Stomach (tissue), 8 donors: ENCODE measurements at regions not wholly inside any gene's neighbourhood (a gene's known extent, or its start where the extent isn't known, plus 50 kb on each side); places are given as distances from the start of the nearest gene placed in this dataset.
"Not testable (repeated sequence)": the region's sequence is repeated elsewhere in the genome, so short reads cannot be mapped to it uniquely, and the experiment has no call there.

Source experiments
- DNase-seq, 2 donors: peaks; one replicate each; pipeline versions ENCODE4 v3.0.0 to v3.0.0-alpha.2; 2013 to 2019
- H3K27ac ChIP-seq, 5 donors: fragments of 200-600 bp in 4 of 5; sonication (generic) in 4 of 5; one replicate each; pipeline ENCODE4 v1.5.1; 2013 to 2019; ENCODE audit warnings: mild to moderate bottlenecking in 1 of 5, moderate library complexity in 1 of 5
- H3K27me3 ChIP-seq, 3 donors: fragments of 200-600 bp; sonication (generic); one replicate each; pipeline ENCODE4 v1.5.1; 2017 to 2019; ENCODE audit warnings: mixed run types in 1 of 3
- H3K36me3 ChIP-seq, 4 donors: fragments of 200-600 bp; sonication (generic); 1 replicate in 3 of 4; 2 replicates in 1 of 4; pipeline ENCODE4 v1.5.1; 2016 to 2019
- H3K4me1 ChIP-seq, 4 donors: fragments of 200-600 bp; sonication (generic); one replicate each; pipeline ENCODE4 v1.5.1; 2016 to 2019
- H3K4me3 ChIP-seq, 4 donors: fragments of 200-600 bp; sonication (generic) in 3 of 4; one replicate each; pipeline ENCODE4 v1.5.1; 2016 to 2019; ENCODE audit warnings: mild to moderate bottlenecking in 1 of 4
- H3K9me3 ChIP-seq, 4 donors: fragments of 200-600 bp; sonication (generic); one replicate each; pipeline ENCODE4 v1.5.1; 2016 to 2019
- EP300 ChIP-seq: sonication (generic); formaldehyde crosslinking; IDR thresholded peaks from one replicate; pipeline ENCODE4 v1.6.1; 2017; ENCODE audit warnings: antibody characterized with exemption
- POLR2A ChIP-seq, 4 donors: fragments of 450-650 bp; IDR thresholded peaks; one replicate each; pipeline ENCODE4 v1.6.1; 2016; ENCODE audit warnings: antibody characterized with exemption in 4 of 4, control low read depth in 2 of 4, mild to moderate bottlenecking in 1 of 4, moderate library complexity in 1 of 4
- POLR2AphosphoS5 ChIP-seq, 3 donors: sonication (generic); formaldehyde crosslinking; IDR thresholded peaks; one replicate each; pipeline ENCODE4 v1.6.1; 2016; ENCODE audit warnings: antibody characterized with exemption in 3 of 3
- WGBS, 5 donors: extraction: QIAGEN DNeasy Blood & Tissue Kit in 3 of 5; methylation state at CpG; one replicate each; pipeline versions ENCODE4 v1.1.5 to v1.1.7; 2013 to 2018; 5-methylcytosine and 5-hydroxymethylcytosine counted together
- intact Hi-C: fragments of 100-400 bp; cut with DNase I; formaldehyde crosslinking; loops from one replicate; pipeline ENCODE4 v1.15.1; 2023; ENCODE audit warnings: low total_unique reads
- TF ChIP-seq, protein P1 (sequence below), 7 experiments: fragments of 450-650 bp in 4 of 7; fragments of 200-600 bp in 3 of 7; sonication (generic) in 3 of 7; IDR thresholded peaks; one replicate each; pipeline ENCODE4 v1.5.1; 2016 to 2019; ENCODE audit warnings: antibody characterized with exemption in 7 of 7, control low read depth in 2 of 7, mild to moderate bottlenecking in 1 of 7
- donor health status: healthy with polysubstance abuse.
- donor health status: Bipolar disorder and iron deficiency.
- donor health status: healthy.

DNA sequence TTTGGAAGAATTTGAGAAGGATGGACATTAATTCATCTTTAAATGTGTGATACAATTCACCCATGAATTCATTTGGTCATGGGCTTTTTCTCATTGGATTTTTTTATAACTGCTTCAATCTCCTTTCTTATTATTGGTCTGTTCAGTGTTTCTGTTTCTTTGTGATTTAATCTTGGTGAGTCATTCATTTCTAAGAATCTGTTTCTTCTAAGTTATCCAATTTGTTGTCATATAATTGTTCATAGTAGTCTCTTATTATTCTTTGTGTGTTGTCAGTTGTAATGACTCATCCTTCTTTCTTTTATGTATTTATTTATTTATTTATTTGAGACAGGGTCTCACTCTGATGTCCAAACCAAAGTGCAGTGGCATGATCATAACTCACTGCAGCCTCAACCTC lies 146.1 kb upstream of the ZNF267 start:
- no peak overlapping the region for H3K27ac ChIP-seq
- no peak overlapping the region for H3K4me3 ChIP-seq
- peaks cover 0 to 59% (median 36%) of the 10 kb centered on the region in 4 donors for H3K9me3 ChIP-seq
- intact Hi-C loops = no loop called here
- no peak for TF ChIP-seq EP300
- H3K27me3 ChIP-seq = no peaks in the 10 kb centered on the region
- peaks cover 12 to 96% (median 85%) of the 10 kb centered on the region in 4 donors for H3K36me3 ChIP-seq
- H3K4me1 ChIP-seq = no peaks in the 10 kb centered on the region
- no peak for DNase-seq

DNA sequence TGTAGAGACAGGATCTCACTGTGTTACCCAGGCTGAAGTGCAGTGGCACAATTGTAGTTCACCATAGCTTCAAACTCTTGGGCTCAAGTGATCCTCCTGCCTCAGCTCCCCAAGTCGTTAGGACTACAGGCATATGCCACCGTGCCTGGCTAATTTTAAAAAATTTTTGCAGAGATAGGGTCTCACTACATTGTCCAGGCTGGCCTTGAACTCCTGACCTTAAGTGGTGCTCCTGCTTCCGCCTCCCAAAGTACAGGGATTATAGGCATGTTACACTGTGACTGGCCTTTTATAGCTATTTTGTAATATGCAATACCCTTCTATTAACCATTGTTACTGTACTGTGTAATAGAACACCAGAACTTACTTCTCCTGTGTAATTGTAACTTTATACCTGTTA lies 139.3 kb upstream of the ZNF267 start:
- no peak for DNase-seq
- WGBS, 5 donors = 93 to 99% (median 96%) methylated on average over 3 of the region's 3 CpGs
- Histone ChIP-seq H3K27ac (no peak overlapping the region), H3K4me1 (no peaks in the 10 kb centered on the region), H3K36me3 (peaks cover 21 to 95% (median 79%) of the 10 kb centered on the region in 4 donors), H3K9me3 (peaks cover 0 to 84% (median 53%) of the 10 kb centered on the region in 4 donors), H3K27me3 (no peaks in the 10 kb centered on the region), H3K4me3 (no peak overlapping the region)
- TF ChIP-seq POLR2A (IDR thresholded peaks at IDR 0.05) (no peak), POLR2AphosphoS5 (IDR thresholded peaks at IDR 0.05) (no peak), EP300 (no peak)
- TF ChIP-seq, protein P1, sequence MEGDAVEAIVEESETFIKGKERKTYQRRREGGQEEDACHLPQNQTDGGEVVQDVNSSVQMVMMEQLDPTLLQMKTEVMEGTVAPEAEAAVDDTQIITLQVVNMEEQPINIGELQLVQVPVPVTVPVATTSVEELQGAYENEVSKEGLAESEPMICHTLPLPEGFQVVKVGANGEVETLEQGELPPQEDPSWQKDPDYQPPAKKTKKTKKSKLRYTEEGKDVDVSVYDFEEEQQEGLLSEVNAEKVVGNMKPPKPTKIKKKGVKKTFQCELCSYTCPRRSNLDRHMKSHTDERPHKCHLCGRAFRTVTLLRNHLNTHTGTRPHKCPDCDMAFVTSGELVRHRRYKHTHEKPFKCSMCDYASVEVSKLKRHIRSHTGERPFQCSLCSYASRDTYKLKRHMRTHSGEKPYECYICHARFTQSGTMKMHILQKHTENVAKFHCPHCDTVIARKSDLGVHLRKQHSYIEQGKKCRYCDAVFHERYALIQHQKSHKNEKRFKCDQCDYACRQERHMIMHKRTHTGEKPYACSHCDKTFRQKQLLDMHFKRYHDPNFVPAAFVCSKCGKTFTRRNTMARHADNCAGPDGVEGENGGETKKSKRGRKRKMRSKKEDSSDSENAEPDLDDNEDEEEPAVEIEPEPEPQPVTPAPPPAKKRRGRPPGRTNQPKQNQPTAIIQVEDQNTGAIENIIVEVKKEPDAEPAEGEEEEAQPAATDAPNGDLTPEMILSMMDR (IDR thresholded peaks at IDR 0.05) = no peak
- intact Hi-C loops = no loop called here

DNA sequence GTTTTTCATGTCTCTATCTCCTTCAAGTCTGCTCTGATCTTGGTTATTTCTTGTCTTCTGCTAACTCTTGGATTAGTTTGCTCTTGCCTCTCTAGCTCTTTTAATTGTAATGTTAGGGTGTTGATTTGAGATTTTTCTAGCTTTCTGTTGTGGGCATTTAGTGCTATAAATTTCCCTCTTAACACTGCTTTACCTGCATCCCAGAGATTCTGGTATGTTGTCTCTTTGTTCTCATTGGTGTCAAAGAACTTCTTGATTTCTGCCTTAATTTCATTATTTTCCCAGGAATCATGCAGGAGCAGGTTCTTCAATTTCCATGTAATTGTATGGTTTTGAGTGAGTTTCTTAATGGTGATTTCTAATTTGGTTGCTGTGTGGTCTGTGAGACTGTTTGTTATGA lies 128.5 kb upstream of the ZNF267 start:
- H3K27me3 ChIP-seq, intact Hi-C loops, H3K4me1 ChIP-seq, H3K4me3 ChIP-seq, DNase-seq, H3K27ac ChIP-seq: not testable (repeated sequence)
- H3K9me3 ChIP-seq = peaks cover 66 to 99% (median 90%) of the 10 kb centered on the region in 4 donors
- H3K36me3 ChIP-seq = peaks cover 11 to 92% (median 69%) of the 10 kb centered on the region in 4 donors

DNA sequence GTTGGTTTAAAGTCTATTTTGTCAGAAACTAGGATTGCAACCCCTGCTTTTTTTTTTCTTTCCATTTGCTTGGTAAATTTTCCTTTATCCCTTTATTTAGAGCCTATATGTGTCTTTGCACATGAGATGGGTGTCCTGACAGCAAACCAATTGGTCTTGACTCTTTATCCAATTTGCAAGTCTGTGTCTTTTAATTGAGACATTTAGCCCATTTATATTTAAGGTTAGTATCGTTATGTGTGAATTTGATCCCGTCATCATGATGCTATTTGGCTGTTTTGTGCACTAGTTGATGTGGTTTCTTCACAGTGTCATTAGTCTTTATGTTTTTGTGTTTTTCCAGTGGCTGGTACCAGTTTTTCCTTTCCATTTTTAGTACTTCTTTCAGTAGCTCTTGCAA lies 127.7 kb upstream of the ZNF267 start:
- H3K36me3 ChIP-seq = peaks cover 11 to 92% (median 68%) of the 10 kb centered on the region in 4 donors
- no peak overlapping the region for H3K27ac ChIP-seq
- TF ChIP-seq, protein P1 (IDR thresholded peaks at IDR 0.05) = no peak
- no peak for TF ChIP-seq POLR2AphosphoS5 (IDR thresholded peaks at IDR 0.05)
- TF ChIP-seq EP300 = no peak
- TF ChIP-seq POLR2A (IDR thresholded peaks at IDR 0.05) = no peak
- H3K27me3 ChIP-seq = no peaks in the 10 kb centered on the region
- no peak overlapping the region for H3K4me3 ChIP-seq
- WGBS, 5 donors = 97 to 99% (median 98%) methylated on average over 2 of the region's 2 CpGs
- intact Hi-C loops = no loop called here
- H3K9me3 ChIP-seq = peaks cover 62 to 99% (median 90%) of the 10 kb centered on the region in 4 donors
- no peak for DNase-seq
- H3K4me1 ChIP-seq = no peaks in the 10 kb centered on the region

DNA sequence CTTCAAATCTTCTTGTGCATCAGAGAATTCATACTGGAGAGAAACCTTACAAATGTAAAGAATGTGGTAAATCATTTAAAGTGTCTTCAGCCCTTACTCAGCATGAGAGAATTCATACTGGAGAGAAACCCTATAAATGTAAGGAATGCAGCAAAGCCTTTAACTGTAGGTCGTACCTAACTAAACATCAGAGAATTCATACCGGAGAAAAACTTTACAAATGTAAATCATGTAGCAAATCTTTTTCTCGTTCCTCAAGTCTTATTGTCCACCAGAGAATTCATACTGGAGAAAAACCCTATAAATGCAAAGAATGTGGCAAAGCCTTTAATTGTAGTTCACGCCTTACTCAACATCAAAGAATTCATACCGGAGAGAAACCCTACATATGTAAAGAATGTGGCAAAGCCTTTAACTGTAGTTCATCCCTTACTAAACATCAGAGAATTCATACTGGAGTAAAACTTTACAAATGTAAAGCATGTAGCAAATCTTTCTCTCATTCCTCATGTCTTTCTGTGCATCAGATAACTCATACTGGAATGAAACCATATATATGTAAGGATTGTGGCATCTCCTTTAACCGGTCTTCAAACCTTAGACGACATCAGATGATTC lies 118.5 kb upstream of the ZNF267 start:
- DNase-seq = no peak
- TF ChIP-seq POLR2AphosphoS5 (IDR thresholded peaks at IDR 0.05) = no peak
- TF ChIP-seq EP300 = no peak
- no peak for TF ChIP-seq POLR2A (IDR thresholded peaks at IDR 0.05)
- Histone ChIP-seq H3K4me3 (no peak overlapping the region), H3K9me3 (peaks cover 69 to 96% (median 92%) of the 10 kb centered on the region in 4 donors), H3K27ac (no peak overlapping the region), H3K4me1 (no peaks in the 10 kb centered on the region), H3K36me3 (peaks cover 33 to 89% (median 73%) of the 10 kb centered on the region in 4 donors), H3K27me3 (no peaks in the 10 kb centered on the region)
- intact Hi-C loops = no loop called here
- WGBS, 5 donors = 90 to 99% (median 94%) methylated on average over 7 of the region's 7 CpGs

DNA sequence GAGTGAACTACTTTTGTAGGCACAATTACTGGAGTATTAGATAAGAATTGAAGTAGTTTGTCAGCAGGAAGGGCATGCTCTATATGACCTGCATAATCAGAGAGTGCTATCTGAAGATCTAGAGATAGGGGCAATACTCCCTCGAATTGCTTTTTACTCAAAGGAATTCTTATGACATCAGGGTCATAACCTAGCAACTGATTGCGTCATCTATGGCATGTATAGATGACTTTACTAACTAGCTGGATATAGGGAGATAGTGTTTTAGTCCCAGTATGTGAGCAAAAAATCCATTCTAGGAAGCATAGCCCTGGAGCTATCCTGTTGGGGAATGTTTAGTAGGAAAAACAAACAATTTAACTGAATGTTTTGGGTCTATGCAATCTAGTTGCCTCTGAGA lies 109.5 kb upstream of the ZNF267 start:
- Histone ChIP-seq H3K4me1 (no peaks in the 10 kb centered on the region), H3K9me3 (peaks cover 61 to 94% (median 86%) of the 10 kb centered on the region in 4 donors), H3K36me3 (peaks cover 0 to 52% (median 15%) of the 10 kb centered on the region in 4 donors), H3K4me3 (no peak overlapping the region), H3K27ac (no peak overlapping the region), H3K27me3 (no peaks in the 10 kb centered on the region)
- intact Hi-C loops = no loop called here
- DNase-seq = no peak
- 92 to 100% (median 97%) methylated on average over 2 of the region's 2 CpGs for WGBS, 5 donors
- no peak for TF ChIP-seq POLR2A (IDR thresholded peaks at IDR 0.05)
- TF ChIP-seq EP300 = no peak
- TF ChIP-seq POLR2AphosphoS5 (IDR thresholded peaks at IDR 0.05) = no peak
- TF ChIP-seq, protein P1 (IDR thresholded peaks at IDR 0.05) = no peak
